LNCaP clone FGC (cell line): ENCODE measurements at regions not wholly inside any gene's neighbourhood (a gene's known extent, or its start where the extent isn't known, plus 50 kb on each side); places are given as distances from the start of the nearest gene placed in this dataset.

Experiments
- DNase-seq: peaks from one replicate; pipeline ENCODE4 v3.0.0-alpha.2; 2011; ENCODE audit warnings: low read depth
- H3K4me3 ChIP-seq: 2 replicates; pipeline ENCODE4 v1.5.1; 2011; ENCODE audit warnings: mild to moderate bottlenecking, low read depth, low read length, control low read depth
- CTCF ChIP-seq: IDR thresholded peaks from 2 replicates; pipeline ENCODE4 v1.5.1; 2012; ENCODE audit warnings: mild to moderate bottlenecking; ENCODE audit not compliant: control insufficient read depth, insufficient read depth; ENCODE audit errors: extremely low read depth

DNA sequence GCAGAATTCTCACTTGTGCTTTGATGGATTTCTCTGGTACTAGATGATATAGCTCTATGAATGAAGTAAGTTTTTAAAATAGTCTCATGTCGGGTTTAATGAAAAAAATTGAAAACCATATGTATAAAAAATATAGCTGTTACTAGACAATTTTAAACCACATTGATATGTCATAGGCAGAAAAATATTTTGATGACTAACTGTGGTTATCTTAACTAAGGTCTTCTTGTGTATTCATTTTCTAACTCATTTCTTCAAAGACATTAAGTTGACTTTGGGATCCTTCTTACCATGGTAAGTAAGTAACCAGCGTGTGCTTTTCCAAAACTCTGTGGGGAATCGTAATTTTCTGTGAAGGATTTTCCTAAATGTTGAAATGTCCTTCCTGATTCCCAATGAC lies 160.9 kb upstream of the COL3A1 start:
- no peak for TF ChIP-seq CTCF
- H3K4me3 ChIP-seq, result no peak overlapping the region
- DNase-seq, result no peak

GRCh38 chr2:188813857-188814256 lies 160.3 kb upstream of the COL3A1 start:
- H3K4me3 ChIP-seq, result no peak overlapping the region
- no peak for TF ChIP-seq CTCF
- DNase-seq, result no peak

DNA sequence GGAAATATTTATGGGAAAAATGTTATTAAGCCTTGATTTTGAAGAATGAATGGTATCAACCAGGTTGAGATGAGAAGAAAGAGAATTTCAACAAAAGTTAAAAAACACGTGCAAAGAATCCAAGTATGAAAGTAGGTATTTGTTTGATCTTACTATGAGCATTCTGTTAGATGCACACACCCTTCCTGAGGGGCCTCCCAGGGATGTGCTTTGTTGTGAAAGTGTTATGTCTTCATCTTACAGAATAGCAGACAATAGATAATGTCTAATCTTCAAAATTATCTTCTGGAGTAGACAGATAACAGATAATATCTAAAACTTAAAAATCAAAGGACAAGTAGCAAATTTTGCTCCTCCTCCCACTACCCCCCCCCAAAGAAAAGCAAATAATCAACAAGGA lies 155.2 kb upstream of the COL3A1 start:
- no peak overlapping the region for H3K4me3 ChIP-seq
- TF ChIP-seq CTCF, result no peak
- no peak for DNase-seq

DNA sequence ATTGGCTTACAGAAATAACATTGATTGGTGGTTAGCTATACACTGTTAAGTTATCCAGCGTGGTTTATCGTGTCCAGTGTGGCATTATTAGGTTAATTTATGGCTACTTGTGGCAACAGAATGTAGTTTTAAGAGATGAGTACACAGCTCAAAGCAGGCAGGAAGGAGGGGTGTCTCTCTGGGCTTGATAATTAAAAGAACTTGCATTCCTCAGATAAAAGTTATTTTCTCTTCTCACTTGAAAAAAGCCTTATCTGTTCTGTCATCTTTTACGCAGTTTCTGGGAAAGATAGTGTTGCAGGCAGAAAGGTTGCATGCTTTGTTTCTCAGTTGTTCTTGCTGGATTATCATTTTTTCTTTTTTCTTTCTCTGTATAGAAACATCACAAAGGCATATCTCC lies 154.4 kb upstream of the COL3A1 start:
- H3K4me3 ChIP-seq, result no peak overlapping the region
- no peak for TF ChIP-seq CTCF
- no peak for DNase-seq

- no peak for DNase-seq
- TF ChIP-seq CTCF, result no peak
- H3K4me3 ChIP-seq, result no peak overlapping the region
These were observed 153.6 kb upstream of the COL3A1 start for GRCh38 chr2:188820576-188820975.

DNA sequence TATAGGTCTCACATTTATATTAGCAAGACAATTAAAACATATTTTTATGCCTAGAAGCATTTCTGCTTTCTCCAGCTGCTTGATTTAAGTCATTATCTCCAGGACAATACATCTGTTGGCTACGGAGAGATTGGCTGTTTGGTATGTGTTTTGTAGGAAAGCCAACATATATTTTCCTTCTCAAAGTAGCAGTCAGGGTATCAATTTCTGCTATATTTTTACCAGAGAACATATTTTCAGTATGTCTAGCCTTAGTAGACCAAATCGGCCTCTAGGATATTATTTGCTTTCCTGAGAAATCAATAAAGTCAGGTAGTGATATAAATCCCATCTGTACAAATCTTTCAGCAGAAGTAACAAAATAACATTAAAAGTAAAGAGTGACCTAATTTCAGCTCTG lies 150.0 kb upstream of the COL3A1 start:
- no peak for DNase-seq
- no peak for TF ChIP-seq CTCF
- H3K4me3 ChIP-seq, result no peak overlapping the region

DNA sequence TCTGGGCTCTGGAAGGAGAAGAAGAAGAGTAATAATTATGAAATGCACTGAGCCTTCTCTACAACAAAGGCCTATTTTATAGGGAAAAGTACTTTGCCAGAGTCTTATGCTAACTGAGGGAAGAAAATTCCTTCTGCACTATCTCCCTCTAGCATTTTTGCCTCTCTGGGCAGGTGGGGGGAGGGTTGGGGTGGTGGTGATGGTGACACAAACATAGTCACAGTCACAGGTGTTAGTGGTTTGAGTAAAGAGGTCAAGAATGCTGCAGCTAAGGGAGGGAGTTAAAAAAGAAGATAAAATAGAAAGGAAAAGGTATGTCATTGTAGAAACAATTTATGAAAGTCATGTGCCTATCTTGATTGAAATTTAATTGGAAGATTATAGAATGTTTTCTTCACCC lies 140.8 kb upstream of the COL3A1 start:
- no peak for TF ChIP-seq CTCF
- DNase-seq, result no peak
- no peak overlapping the region for H3K4me3 ChIP-seq
